Mesendoderm (in vitro differentiated cells): ENCODE measurements at regions not wholly inside any gene's neighbourhood (a gene's known extent, or its start where the extent isn't known, plus 50 kb on each side); places are given as distances from the start of the nearest gene placed in this dataset.

Source experiments
- DNase-seq: peaks from one replicate; pipeline ENCODE4 v3.0.0; 2013
- H2AK5ac ChIP-seq: 2 replicates; pipeline ENCODE4 v1.6.1; 2013; ENCODE audit warnings: low read length, inconsistent platforms
- H2BK120ac ChIP-seq: 2 replicates; pipeline ENCODE4 v1.6.1; 2013; ENCODE audit warnings: low read depth, mild to moderate bottlenecking, low read length, moderate library complexity, mixed read lengths
- H2BK15ac ChIP-seq: replicated peaks from 2 replicates; pipeline ENCODE4 v1.6.1; 2013; ENCODE audit warnings: low read depth, mild to moderate bottlenecking, moderate library complexity
- H2BK5ac ChIP-seq: 2 replicates; pipeline ENCODE4 v1.6.1; 2013; ENCODE audit warnings: low read length, inconsistent platforms
- H3K18ac ChIP-seq: 2 replicates; pipeline ENCODE4 v1.6.1; 2013; ENCODE audit warnings: mild to moderate bottlenecking, low read length, mixed read lengths
- H3K23ac ChIP-seq: one replicate; pipeline ENCODE4 v1.6.1; 2013; ENCODE audit warnings: low read length
- H3K27ac ChIP-seq: 2 replicates; pipeline ENCODE4 v1.5.1; 2013; ENCODE audit warnings: low read depth, mild to moderate bottlenecking, inconsistent platforms, low read length, moderate library complexity
- H3K27me3 ChIP-seq: 2 replicates; pipeline ENCODE4 v1.6.1; 2013; ENCODE audit warnings: low read length, control low read depth, mild to moderate bottlenecking, inconsistent platforms; ENCODE audit not compliant: insufficient read depth, poor library complexity
- H3K36me3 ChIP-seq: 2 replicates; pipeline ENCODE4 v1.6.1; 2013; ENCODE audit warnings: low read length, inconsistent platforms; ENCODE audit not compliant: control insufficient read depth, insufficient read depth
- H3K4ac ChIP-seq: one replicate; pipeline ENCODE4 v1.6.1; 2013; ENCODE audit warnings: low read depth, mild to moderate bottlenecking, low read length, moderate library complexity
- H3K4me1 ChIP-seq: 2 replicates; pipeline ENCODE4 v1.6.1; 2013; ENCODE audit warnings: low read depth, low read length, inconsistent platforms; ENCODE audit not compliant: control insufficient read depth
- H3K4me2 ChIP-seq: 2 replicates; pipeline ENCODE4 v1.6.1; 2013; ENCODE audit warnings: low read length
- H3K4me3 ChIP-seq: 2 replicates; pipeline ENCODE4 v1.5.1; 2013; ENCODE audit warnings: mild to moderate bottlenecking, low read length
- H3K56ac ChIP-seq: one replicate; pipeline ENCODE4 v1.6.1; 2013; ENCODE audit warnings: low read length
- H3K79me1 ChIP-seq: 2 replicates; pipeline ENCODE4 v1.6.1; 2013; ENCODE audit warnings: low read length, inconsistent platforms
- H3K79me2 ChIP-seq: 2 replicates; pipeline ENCODE4 v1.6.1; 2013; ENCODE audit warnings: mild to moderate bottlenecking, low read length; ENCODE audit not compliant: control insufficient read depth, insufficient read depth
- H3K9ac ChIP-seq: 2 replicates; pipeline ENCODE4 v1.6.1; 2013; ENCODE audit warnings: low read length, inconsistent platforms
- H4K5ac ChIP-seq: one replicate; pipeline ENCODE4 v1.6.1; 2013; ENCODE audit warnings: low read length
- H4K8ac ChIP-seq: one replicate; pipeline ENCODE4 v1.6.1; 2013; ENCODE audit warnings: low read depth, mild to moderate bottlenecking, control low read depth, low read length, moderate library complexity
- WGBS: extraction: QIAGEN DNeasy Blood & Tissue Kit; methylation state at CpG from one replicate; pipeline ENCODE4 v1.1.7; 2013; ENCODE audit warnings: low lambda C conversion rate, missing lambda C conversion rate; ENCODE audit not compliant: insufficient coverage; ENCODE audit errors: extremely low coverage; 5-methylcytosine and 5-hydroxymethylcytosine counted together

DNA sequence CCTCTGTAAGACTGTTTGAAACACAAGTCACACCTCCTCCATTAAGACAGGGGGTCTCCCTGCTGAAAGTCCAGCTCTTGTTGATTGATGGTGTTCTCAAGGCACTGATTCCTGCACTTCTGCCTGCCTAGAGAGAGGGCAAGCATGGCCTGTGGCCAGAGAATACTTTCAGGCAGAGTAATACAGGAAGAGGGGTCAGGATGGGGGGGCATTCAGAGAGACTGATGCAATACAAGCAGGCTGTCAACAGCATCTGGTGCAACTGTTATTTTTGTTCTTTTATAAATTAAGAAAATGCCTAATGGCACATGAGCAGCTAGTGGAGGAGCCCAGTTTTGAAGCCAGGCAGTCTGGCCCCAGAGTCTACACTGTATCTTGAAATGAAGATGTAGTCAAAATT is 302.2 kb downstream of the DIRAS2 start:
- no peak overlapping the region for H3K9ac ChIP-seq
- H3K79me1 ChIP-seq = no peaks in the 10 kb centered on the region
- no peak overlapping the region for H2AK5ac ChIP-seq
- H3K4ac ChIP-seq = no peak overlapping the region
- no peaks in the 10 kb centered on the region for H3K27me3 ChIP-seq
- no peak overlapping the region for H2BK15ac ChIP-seq
- H3K27ac ChIP-seq = no peak overlapping the region
- H2BK5ac ChIP-seq = no peak overlapping the region
- H3K79me2 ChIP-seq = no peaks in the 10 kb centered on the region
- H3K36me3 ChIP-seq = no peaks in the 10 kb centered on the region
- peak overlapping the region; percentile 51 for H3K18ac ChIP-seq
- H3K56ac ChIP-seq = no peak overlapping the region
- no peak overlapping the region for H4K8ac ChIP-seq
- no peak overlapping the region for H3K23ac ChIP-seq
- H4K5ac ChIP-seq = no peak overlapping the region
- no peak overlapping the region for H3K4me3 ChIP-seq
- no peak overlapping the region for H3K4me2 ChIP-seq
- DNase-seq = no peak
- H2BK120ac ChIP-seq = no peak overlapping the region
- peaks cover 2% of the 10 kb centered on the region for H3K4me1 ChIP-seq

DNA sequence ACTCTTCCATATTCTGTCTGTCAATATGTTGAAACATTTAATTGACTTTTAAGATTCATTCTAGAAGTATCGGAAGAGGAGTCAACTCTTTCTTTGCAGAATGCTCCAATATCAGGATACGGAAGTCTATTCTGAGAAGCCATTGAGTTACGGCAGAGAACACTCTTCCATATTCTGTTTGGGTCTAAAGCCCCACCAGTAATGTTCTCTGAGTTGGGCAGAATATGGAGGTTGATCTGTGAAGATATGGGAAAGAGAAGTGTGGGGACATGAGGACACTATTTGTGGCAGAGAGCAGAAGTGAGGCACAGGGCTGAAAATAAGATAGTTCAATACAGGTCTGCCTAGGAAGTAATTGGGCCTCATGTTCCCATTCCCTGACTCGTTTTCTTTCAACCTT is 300.0 kb downstream of the DIRAS2 start:
- Histone ChIP-seq H3K36me3 (no peaks in the 10 kb centered on the region), H4K5ac (no peak overlapping the region), H3K23ac (no peak overlapping the region), H3K79me1 (no peaks in the 10 kb centered on the region), H3K9ac (no peak overlapping the region), H2BK5ac (no peak overlapping the region), H3K27ac (no peak overlapping the region), H3K4me1 (peaks cover 2% of the 10 kb centered on the region), H3K56ac (no peak overlapping the region), H2BK15ac (no peak overlapping the region), H3K4ac (no peak overlapping the region), H3K18ac (no peak overlapping the region), H2AK5ac (no peak overlapping the region), H2BK120ac (no peak overlapping the region), H3K79me2 (no peaks in the 10 kb centered on the region), H3K27me3 (no peaks in the 10 kb centered on the region), H4K8ac (no peak overlapping the region), H3K4me3 (no peak overlapping the region), H3K4me2 (no peak overlapping the region)
- no peak for DNase-seq
- no CpG with 5 or more reads among the region's 4 CpGs for WGBS

DNA sequence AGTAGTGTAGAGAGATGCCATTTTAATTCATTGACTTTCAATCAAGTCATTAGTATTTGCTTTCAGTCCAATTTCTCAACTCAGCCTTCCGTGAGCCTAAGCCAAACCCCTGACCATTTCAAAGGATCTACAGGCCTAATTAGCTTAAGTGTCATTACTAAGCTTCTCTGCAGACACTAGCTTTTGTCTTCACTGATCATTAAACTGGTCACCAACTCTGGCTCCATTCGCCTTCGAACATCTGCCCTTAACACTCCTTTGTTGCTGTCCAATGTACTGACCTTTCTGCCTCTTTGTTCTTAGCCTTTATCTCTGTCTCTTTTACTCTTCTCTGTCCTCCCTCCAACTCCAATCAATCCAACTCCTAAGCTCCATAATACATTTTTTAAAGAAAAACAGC is 299.3 kb downstream of the DIRAS2 start:
- Histone ChIP-seq H3K79me1 (no peaks in the 10 kb centered on the region), H3K18ac (no peak overlapping the region), H3K56ac (no peak overlapping the region), H3K36me3 (no peaks in the 10 kb centered on the region), H2AK5ac (no peak overlapping the region), H3K9ac (no peak overlapping the region), H3K4me3 (no peak overlapping the region), H3K23ac (no peak overlapping the region), H2BK5ac (no peak overlapping the region), H3K27ac (no peak overlapping the region), H2BK120ac (no peak overlapping the region), H4K5ac (no peak overlapping the region), H3K27me3 (no peaks in the 10 kb centered on the region), H3K4ac (no peak overlapping the region), H3K79me2 (no peaks in the 10 kb centered on the region), H3K4me2 (no peak overlapping the region), H2BK15ac (no peak overlapping the region), H4K8ac (no peak overlapping the region), H3K4me1 (peaks cover 4% of the 10 kb centered on the region)
- WGBS = no CpG with 5 or more reads among the region's 3 CpGs
- peak; percentile 70 for DNase-seq

DNA sequence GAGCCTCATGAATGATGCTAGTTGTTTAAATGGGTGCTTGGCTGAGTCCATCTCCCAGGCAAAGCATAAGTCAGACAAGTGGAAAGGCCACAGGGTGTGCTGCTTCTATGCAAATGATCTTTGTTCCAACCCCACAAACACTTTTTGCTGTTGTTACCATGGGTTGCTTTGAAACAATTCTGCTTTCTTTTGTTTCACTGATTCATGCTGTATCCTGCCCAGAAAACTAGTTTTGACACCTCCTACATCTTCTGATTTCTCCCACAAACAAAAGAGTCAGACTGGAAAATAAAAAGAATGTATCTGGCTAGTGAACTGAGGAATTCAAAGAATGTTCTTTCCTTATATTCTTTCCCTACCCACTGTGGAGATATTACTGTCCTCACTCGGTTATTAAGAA is 298.6 kb downstream of the DIRAS2 start:
- Histone ChIP-seq H3K23ac (no peak overlapping the region), H3K4me3 (no peak overlapping the region), H3K9ac (no peak overlapping the region), H4K5ac (no peak overlapping the region), H2AK5ac (no peak overlapping the region), H3K27me3 (no peaks in the 10 kb centered on the region), H3K79me1 (no peaks in the 10 kb centered on the region), H2BK15ac (no peak overlapping the region), H3K79me2 (no peaks in the 10 kb centered on the region), H3K4me1 (peaks cover 4% of the 10 kb centered on the region), H3K4ac (no peak overlapping the region), H4K8ac (no peak overlapping the region), H3K27ac (no peak overlapping the region), H3K4me2 (no peak overlapping the region), H3K18ac (no peak overlapping the region), H2BK5ac (no peak overlapping the region), H3K56ac (no peak overlapping the region), H3K36me3 (no peaks in the 10 kb centered on the region), H2BK120ac (no peak overlapping the region)
- no CpG with 5 or more reads among the region's 1 CpG for WGBS
- DNase-seq = peak; percentile 27

DNA sequence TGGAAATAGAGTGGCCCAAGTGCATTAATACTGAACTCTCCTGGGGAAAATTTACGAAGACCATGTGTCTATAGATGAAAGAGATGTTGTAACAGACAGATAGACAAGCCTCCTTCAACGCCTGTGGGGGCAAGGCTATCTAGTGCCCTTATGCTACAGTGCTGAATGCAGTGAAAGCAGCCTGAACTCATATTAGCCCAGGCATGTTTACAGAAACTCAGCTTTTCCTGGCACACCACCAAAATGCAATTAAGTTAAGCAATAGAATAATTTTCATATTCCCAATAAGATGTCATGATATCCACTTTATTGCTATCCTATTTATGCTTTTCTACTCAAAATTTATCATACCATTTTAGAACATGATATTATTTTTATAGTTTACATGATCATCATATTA is 277.0 kb downstream of the DIRAS2 start:
- WGBS = no CpG with 5 or more reads among the region's 2 CpGs
- no peak overlapping the region for H3K9ac ChIP-seq

DNA sequence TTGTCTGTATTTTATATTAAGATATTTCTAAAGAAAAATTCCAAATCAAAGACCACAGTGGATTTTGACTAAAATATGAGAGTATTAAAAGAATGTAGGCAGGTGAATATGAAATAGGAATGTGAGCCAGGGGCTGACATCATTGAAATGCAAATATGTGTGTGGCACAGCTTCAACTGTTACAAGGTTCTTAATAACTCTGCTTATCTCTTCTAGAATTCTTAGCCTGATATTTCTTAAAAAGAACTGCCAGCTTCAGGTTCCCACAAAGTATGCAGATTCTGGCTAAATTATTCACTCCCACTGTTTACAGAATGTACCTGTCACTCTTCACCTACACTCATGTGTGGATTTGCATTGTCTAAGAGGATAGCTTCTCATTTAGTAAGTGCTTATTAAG is 274.4 kb downstream of the DIRAS2 start:
- no peaks in the 10 kb centered on the region for H3K27me3 ChIP-seq
- H3K4me1 ChIP-seq = no peaks in the 10 kb centered on the region
- no peak overlapping the region for H3K9ac ChIP-seq
- H3K23ac ChIP-seq = no peak overlapping the region
- no peak overlapping the region for H2BK5ac ChIP-seq
- no peak overlapping the region for H3K27ac ChIP-seq
- H3K56ac ChIP-seq = no peak overlapping the region
- DNase-seq = no peak
- no peaks in the 10 kb centered on the region for H3K36me3 ChIP-seq
- no peaks in the 10 kb centered on the region for H3K79me2 ChIP-seq
- no peak overlapping the region for H3K4me2 ChIP-seq
- H3K4me3 ChIP-seq = no peak overlapping the region
- H2AK5ac ChIP-seq = no peak overlapping the region
- H4K5ac ChIP-seq = no peak overlapping the region
- H4K8ac ChIP-seq = no peak overlapping the region
- no peak overlapping the region for H2BK15ac ChIP-seq
- no peak overlapping the region for H3K4ac ChIP-seq
- no peaks in the 10 kb centered on the region for H3K79me1 ChIP-seq
- H2BK120ac ChIP-seq = no peak overlapping the region
- no peak overlapping the region for H3K18ac ChIP-seq

More for the DNA sequence above, 277.0 kb downstream of the DIRAS2 start:
- no peak overlapping the region for H2BK15ac ChIP-seq
- H3K36me3 ChIP-seq = no peaks in the 10 kb centered on the region
- no peak overlapping the region for H3K27ac ChIP-seq
- no peak overlapping the region for H4K5ac ChIP-seq
- H3K4me3 ChIP-seq = no peak overlapping the region
- H3K23ac ChIP-seq = no peak overlapping the region
- no peaks in the 10 kb centered on the region for H3K79me1 ChIP-seq
- no peaks in the 10 kb centered on the region for H3K27me3 ChIP-seq
- H3K79me2 ChIP-seq = no peaks in the 10 kb centered on the region
- no peak overlapping the region for H2AK5ac ChIP-seq
- no peak overlapping the region for H3K4ac ChIP-seq
- H4K8ac ChIP-seq = no peak overlapping the region
- no peak overlapping the region for H3K56ac ChIP-seq
- H2BK120ac ChIP-seq = no peak overlapping the region
- no peak overlapping the region for H3K18ac ChIP-seq
- no peak overlapping the region for H2BK5ac ChIP-seq
- no peak overlapping the region for H3K4me2 ChIP-seq
- peak; percentile 5 for DNase-seq
- no peaks in the 10 kb centered on the region for H3K4me1 ChIP-seq
